ENCODE measurements at regions not wholly inside any gene's neighbourhood (a gene's known extent, or its start where the extent isn't known, plus 50 kb on each side); places are given as distances from the start of the nearest gene placed in this dataset.

DNA sequence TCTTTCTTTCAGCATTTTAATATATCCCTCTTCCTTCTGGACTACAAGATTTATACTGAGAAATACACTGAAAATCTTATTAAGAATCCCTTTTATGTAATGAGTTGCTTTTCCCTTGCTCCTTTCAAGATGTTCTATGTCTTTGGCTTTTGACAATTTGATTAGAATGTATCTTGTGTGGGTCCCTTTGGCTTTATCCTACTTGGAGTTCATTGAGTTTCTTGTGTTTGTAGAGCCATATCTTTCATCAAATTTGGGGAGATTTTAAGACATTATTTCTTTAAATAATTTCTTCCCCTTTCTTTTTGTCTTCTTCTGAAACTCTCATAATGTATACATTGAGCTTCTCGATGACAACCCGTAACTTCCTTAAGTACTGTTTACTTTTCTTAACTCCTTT is 739.9 kb upstream of the AMOT start:
- TF ChIP-seq EZH2phosphoT487 (IDR thresholded peaks at IDR 0.05; ENCODE audit: borderline replicate concordance, low read depth, low read length), result no peak
- TF ChIP-seq, protein P1, sequence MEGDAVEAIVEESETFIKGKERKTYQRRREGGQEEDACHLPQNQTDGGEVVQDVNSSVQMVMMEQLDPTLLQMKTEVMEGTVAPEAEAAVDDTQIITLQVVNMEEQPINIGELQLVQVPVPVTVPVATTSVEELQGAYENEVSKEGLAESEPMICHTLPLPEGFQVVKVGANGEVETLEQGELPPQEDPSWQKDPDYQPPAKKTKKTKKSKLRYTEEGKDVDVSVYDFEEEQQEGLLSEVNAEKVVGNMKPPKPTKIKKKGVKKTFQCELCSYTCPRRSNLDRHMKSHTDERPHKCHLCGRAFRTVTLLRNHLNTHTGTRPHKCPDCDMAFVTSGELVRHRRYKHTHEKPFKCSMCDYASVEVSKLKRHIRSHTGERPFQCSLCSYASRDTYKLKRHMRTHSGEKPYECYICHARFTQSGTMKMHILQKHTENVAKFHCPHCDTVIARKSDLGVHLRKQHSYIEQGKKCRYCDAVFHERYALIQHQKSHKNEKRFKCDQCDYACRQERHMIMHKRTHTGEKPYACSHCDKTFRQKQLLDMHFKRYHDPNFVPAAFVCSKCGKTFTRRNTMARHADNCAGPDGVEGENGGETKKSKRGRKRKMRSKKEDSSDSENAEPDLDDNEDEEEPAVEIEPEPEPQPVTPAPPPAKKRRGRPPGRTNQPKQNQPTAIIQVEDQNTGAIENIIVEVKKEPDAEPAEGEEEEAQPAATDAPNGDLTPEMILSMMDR (conservative IDR thresholded peaks at IDR 0.05; ENCODE audit: low read length), result no peak
- Histone ChIP-seq H3K79me2 (ENCODE audit: insufficient read depth, low read depth, low read length) (no peaks in the 10 kb centered on the region), H3K36me3 (ENCODE audit: insufficient read depth, low read length) (no peaks in the 10 kb centered on the region), H4K20me1 (ENCODE audit: insufficient read depth, low read length) (no peaks in the 10 kb centered on the region), H2AFZ (ENCODE audit: low read length) (no peak overlapping the region), H3K9me3 (ENCODE audit: low read length) (no peaks in the 10 kb centered on the region), H3K4me2 (ENCODE audit: low read length) (no peak overlapping the region), H3K9me2 (ENCODE audit: insufficient read depth, low read length) (no peaks in the 10 kb centered on the region), H3K4me1 (ENCODE audit: insufficient read depth, low read length, poor library complexity, severe bottlenecking) (no peaks in the 10 kb centered on the region), H3K4me3 (ENCODE audit: low read depth, low read length, poor library complexity, severe bottlenecking) (no peak overlapping the region), H3K27ac (ENCODE audit: low read depth, low read length, poor library complexity, severe bottlenecking) (no peak overlapping the region)
- BruUV-seq (replicated peaks), result no TSS peak
- CTCF ChIA-PET (ENCODE audit: unreplicated experiment), result no interaction called here
- intact Hi-C loops (cut with micrococcal nuclease; ENCODE audit: unreplicated experiment), result no loop called here
- POLR2A ChIA-PET, result no interaction called here
- no peak for DNase-seq (ENCODE audit: low spot score)

DNA sequence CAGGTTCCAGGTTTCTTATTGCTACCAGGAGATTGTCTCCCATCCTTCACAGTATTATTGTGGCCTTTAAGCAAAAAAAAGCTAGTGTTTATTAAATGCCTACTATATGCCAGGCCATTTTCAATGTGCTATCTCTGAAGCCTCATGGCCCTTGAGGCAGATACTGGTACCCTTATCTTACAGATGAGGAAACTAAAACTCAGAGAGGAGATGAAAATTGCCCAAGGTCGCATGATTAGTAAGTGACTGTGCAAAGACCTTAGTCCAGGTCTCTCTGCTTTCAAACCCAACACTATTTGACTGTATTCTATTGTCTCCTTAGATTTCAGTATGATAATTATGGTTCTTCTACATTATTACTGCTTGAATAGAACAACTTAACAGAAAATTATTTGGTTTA is 717.9 kb upstream of the AMOT start:
- intact Hi-C loops (cut with micrococcal nuclease; ENCODE audit: unreplicated experiment), result no loop called here
- no peaks in the 10 kb centered on the region for H3K36me3 ChIP-seq (ENCODE audit: insufficient read depth, low read length)
- no peaks in the 10 kb centered on the region for H3K9me3 ChIP-seq (ENCODE audit: low read length)
- no peak overlapping the region for H3K4me3 ChIP-seq (ENCODE audit: low read depth, low read length, poor library complexity, severe bottlenecking)
- no peak overlapping the region for H2AFZ ChIP-seq (ENCODE audit: low read length)
- no peak overlapping the region for H3K4me2 ChIP-seq (ENCODE audit: low read length)
- TF ChIP-seq, protein P1 (conservative IDR thresholded peaks at IDR 0.05; ENCODE audit: low read length), result no peak
- no peak for TF ChIP-seq EZH2phosphoT487 (IDR thresholded peaks at IDR 0.05; ENCODE audit: borderline replicate concordance, low read depth, low read length)
- H3K79me2 ChIP-seq (ENCODE audit: insufficient read depth, low read depth, low read length), result no peaks in the 10 kb centered on the region
- CTCF ChIA-PET (ENCODE audit: unreplicated experiment), result no interaction called here
- no peaks in the 10 kb centered on the region for H3K9me2 ChIP-seq (ENCODE audit: insufficient read depth, low read length)
- no peaks in the 10 kb centered on the region for H3K4me1 ChIP-seq (ENCODE audit: insufficient read depth, low read length, poor library complexity, severe bottlenecking)
- H4K20me1 ChIP-seq (ENCODE audit: insufficient read depth, low read length), result no peaks in the 10 kb centered on the region
- no TSS peak for BruUV-seq (replicated peaks)
- DNase-seq (ENCODE audit: low spot score), result no peak
- POLR2A ChIA-PET, result no interaction called here
- H3K27ac ChIP-seq (ENCODE audit: low read depth, low read length, poor library complexity, severe bottlenecking), result no peak overlapping the region

DNA sequence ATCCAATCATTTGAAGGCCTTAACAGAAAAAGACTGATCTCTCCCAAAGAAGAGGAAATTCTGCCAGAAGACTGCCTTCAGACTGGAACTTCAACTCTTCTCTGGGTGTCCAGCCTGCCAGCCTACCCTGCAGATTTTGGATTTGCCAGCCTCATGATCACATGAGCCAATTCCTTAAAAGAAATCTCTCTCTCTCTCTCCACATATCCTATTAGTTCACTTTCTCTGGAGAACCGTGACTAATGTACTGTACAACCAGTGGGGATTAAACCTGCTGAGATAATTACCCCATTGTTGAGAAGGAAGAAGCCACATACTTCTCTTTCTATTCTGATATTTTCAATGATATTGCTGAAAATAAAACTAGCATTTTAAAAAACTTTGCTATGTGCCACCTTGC is 711.3 kb upstream of the AMOT start:
- no peak overlapping the region for H2AFZ ChIP-seq (ENCODE audit: low read length)
- H3K36me3 ChIP-seq (ENCODE audit: insufficient read depth, low read length), result no peaks in the 10 kb centered on the region
- no peak for TF ChIP-seq EZH2phosphoT487 (IDR thresholded peaks at IDR 0.05; ENCODE audit: borderline replicate concordance, low read depth, low read length)
- TF ChIP-seq, protein P1 (conservative IDR thresholded peaks at IDR 0.05; ENCODE audit: low read length), result no peak
- H3K4me3 ChIP-seq (ENCODE audit: low read depth, low read length, poor library complexity, severe bottlenecking), result no peak overlapping the region
- intact Hi-C loops (cut with micrococcal nuclease; ENCODE audit: unreplicated experiment), result no loop called here
- H4K20me1 ChIP-seq (ENCODE audit: insufficient read depth, low read length), result no peaks in the 10 kb centered on the region
- H3K9me3 ChIP-seq (ENCODE audit: low read length), result no peaks in the 10 kb centered on the region
- POLR2A ChIA-PET, result no interaction called here
- no peaks in the 10 kb centered on the region for H3K4me1 ChIP-seq (ENCODE audit: insufficient read depth, low read length, poor library complexity, severe bottlenecking)
- no TSS peak for BruUV-seq (replicated peaks)
- no peaks in the 10 kb centered on the region for H3K9me2 ChIP-seq (ENCODE audit: insufficient read depth, low read length)
- no peak for DNase-seq (ENCODE audit: low spot score)
- H3K4me2 ChIP-seq (ENCODE audit: low read length), result no peak overlapping the region
- no peaks in the 10 kb centered on the region for H3K79me2 ChIP-seq (ENCODE audit: insufficient read depth, low read depth, low read length)
- no peak overlapping the region for H3K27ac ChIP-seq (ENCODE audit: low read depth, low read length, poor library complexity, severe bottlenecking)
- CTCF ChIA-PET (ENCODE audit: unreplicated experiment), result no interaction called here

All from OCI-LY7 (cell line).